ENCODE measurements at regions not wholly inside any gene's neighbourhood (a gene's known extent, or its start where the extent isn't known, plus 50 kb on each side); places are given as distances from the start of the nearest gene placed in this dataset.

DNA sequence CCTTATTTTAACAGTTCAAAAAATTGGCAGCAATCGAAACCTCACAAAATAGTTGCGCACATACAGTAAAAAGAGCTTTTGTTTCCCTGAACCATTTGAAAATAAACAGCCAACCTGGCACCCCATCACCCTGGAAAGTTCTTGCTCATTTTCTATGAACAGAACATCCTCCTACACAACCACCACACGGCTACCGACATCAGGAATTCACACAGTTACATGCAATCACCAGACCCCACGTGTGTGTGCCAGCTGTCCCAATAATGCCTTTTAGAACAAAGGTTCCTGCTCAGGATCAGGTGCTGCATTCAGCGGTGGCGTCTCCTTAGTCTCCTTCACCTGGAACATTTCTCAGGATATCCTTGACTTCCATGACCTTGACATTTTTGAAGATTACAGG is 186.5 kb downstream of the KLF13 start:
- no peak for DNase-seq

- DNase-seq = no peak
Observed at GRCh38 chr15:31516440-31516839, 189.8 kb downstream of the KLF13 start.

GRCh38 chr15:31516874-31517273 is 190.2 kb downstream of the KLF13 start:
- DNase-seq = no peak

DNA sequence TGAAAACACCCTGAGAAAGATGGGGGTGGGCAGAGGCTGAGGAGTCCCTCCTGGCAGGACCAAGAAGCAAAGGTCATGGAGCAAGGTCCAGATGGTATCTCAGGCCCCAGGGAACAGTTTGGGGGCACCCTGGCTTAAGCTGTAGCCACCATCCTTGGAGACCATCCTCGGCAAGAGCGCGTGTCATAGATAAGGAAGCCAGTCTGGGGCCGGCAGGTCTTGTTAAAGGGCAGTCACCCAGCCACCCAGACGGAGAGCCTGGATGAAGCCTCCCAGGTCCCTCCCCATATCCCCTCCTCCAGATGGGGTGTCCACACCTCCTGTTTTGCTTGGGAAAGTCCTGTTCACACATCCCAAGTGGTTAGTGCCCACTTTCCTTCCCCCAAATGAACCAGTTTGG is 191.1 kb downstream of the KLF13 start:
- DNase-seq = no peak

GRCh38 chr15:31522028-31522427 is 195.4 kb downstream of the KLF13 start:
- no peak for DNase-seq

DNA sequence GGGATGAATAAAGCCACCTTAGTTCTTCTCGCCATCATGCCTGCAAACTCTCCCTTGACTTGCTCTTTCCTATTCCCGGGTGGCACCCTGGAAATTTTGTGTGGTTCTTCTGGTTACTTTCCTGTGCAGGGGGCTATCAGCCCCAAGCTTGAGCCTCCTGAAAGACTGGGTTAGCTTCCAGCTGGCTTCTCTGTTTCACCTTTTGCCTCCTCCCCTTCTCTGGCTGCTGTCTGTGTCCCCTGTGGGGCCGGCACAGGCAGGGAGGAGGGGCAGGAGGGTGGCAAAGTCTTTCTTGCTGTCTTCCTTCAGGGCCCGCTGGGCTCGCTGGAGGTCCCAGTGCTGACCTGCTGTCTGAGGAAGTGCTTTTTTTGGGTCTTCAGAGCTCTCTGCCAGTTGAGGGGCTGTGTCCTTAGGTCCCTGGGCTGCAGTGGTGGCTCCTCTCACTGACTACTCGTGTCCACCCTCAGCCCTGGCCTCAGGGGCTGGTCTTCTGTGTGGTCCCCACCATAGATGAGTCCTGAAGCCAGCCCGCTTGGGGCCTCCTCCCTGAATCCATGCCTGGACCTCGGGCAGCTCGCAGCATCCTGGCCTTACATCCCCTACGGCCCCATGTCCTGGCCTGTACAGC is 196.5 kb downstream of the KLF13 start:
- DNase-seq = no peak

DNA sequence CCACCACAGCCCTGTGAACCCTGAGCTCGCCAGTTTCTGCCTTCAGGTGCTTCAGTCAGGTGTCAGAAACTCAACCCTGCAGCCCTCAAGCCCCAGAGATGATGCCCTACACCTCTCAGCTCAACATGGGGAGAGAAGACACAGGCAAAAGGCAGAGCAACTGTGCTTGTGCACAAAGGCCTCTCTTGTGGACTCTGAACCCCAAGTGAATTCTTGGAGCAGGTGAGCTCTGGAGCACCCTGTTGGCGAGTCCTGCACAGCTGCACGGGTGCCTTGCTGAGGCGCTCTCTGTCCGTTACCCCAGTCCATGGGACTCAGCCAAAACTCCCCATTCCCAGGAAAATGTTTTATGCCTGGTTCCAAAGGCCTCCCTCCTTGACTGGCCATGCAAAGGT is 197.0 kb downstream of the KLF13 start:
- no peak for DNase-seq

GRCh38 chr15:31525185-31525695 is 198.6 kb downstream of the KLF13 start:
- no peak for DNase-seq

DNA sequence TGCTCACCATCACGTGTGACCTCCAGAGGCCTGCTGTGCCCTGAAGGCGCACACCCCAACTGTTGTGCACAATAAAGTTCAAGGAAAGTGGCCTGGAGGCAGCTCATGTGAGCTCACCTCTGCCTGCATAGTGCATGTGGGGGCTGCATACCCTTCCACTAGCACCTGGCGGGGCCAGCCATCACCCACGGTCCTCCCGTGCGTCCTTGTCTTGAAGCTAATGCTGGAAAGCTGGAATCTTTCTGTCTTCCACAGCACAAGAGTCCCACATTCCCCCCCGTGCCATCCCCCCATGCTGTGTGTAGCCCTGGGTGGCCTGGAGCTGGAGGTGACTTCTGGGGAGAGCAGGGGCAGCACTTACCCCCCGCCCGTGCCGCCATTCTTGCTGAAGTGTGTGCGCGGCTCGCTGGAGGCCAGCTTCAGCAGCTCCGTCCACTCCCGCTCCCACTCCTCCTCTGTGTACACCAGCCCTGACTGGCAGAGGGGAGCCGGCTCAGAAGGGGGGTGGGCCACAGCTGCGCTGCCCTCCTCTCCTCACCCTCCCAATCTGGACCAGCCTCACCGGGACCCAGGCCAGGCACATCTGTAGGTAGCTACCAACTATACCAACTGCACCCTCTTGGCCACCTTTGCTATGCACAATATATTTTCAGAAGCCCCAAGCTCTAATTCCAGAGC is 199.5 kb downstream of the KLF13 start:
- DNase-seq = no peak

DNA sequence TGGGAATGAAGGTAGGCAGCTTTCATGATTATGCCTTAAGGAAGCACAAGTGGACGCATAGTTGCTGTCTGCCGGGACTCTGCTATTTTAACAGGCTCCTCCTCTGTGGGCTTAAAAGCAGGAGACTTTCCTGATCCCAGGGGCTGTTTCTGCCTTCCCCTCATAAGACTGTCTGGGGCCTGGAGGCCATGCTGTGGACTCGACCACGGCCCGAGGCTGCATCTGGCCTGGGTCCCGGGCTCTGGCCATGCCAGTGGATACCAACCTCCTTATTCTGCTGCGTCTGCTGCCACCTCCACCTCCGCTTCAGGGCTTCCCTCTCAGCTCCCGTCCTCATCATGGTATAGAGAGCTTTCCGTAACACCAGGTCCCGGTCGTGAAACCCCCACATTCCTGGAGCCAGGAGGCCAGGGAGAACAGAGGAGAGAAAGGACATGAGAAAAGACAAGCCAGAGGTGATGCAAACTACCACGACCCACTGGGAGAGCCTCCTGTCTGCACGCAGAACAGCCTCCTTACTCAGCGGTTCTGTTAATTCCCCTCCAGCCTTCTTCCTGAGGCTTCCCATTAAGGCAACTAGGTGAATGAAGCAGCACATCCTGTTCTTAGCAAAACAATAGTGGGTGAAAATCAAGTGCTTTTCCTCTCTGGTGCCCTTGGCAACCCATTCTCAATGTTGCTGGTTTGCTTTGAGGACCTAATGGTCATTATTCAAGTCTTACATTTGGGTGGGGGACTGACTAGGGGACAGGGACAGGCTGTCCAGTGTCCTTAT is 200.5 kb downstream of the KLF13 start:
- DNase-seq = no peak

- no peak for DNase-seq
Observed at GRCh38 chr15:31528846-31529245, 202.2 kb downstream of the KLF13 start.

DNA sequence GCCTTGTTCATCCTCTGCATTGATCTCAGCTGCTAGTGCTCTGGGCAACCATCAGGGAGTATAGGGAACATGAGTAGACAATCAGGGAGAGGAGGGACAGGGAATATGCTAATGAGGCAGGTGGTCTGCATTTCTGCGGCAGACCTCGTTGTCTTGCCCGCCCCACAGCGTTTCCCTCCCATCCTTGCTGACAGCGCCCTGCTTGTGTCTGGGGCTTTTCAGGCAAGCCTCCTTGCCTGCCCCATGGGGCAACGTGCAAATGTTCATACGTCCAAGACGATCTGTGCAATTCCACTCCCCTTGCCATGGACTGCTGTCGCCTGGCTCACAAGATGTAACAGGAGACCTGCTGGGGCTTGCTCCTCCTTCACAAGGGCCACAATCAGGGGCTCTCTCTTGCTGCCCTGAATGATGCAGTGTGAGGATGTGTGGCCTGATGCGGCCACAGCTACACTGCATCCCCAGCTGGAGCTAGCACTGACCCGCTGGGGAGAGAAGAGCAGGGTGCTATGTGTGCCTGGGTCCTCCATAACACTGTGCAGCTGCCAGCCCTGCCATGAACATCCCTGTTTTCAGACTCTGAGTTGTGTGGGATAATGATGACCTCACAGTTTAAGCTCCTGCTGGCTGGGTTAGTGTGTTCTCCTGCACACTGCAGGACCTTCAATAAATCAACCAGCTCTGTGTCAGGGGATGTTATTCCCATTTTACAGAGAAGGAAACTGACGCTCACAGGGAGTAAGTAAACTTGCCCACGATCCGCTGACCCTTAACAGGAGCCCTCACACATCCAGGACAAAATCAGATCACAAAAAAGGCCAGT is 211.3 kb downstream of the KLF13 start:
- DNase-seq = no peak

- no peak for DNase-seq
Observed at GRCh38 chr15:31540633-31541032, 214.0 kb downstream of the KLF13 start.

- no peak for DNase-seq
Observed at GRCh38 chr15:31544361-31544760, 217.7 kb downstream of the KLF13 start.

GRCh38 chr15:31545257-31545656 is 218.6 kb downstream of the KLF13 start:
- DNase-seq = no peak

GRCh38 chr15:31550211-31550977 is 223.8 kb downstream of the KLF13 start:
- peak; percentile 3 for DNase-seq

DNA sequence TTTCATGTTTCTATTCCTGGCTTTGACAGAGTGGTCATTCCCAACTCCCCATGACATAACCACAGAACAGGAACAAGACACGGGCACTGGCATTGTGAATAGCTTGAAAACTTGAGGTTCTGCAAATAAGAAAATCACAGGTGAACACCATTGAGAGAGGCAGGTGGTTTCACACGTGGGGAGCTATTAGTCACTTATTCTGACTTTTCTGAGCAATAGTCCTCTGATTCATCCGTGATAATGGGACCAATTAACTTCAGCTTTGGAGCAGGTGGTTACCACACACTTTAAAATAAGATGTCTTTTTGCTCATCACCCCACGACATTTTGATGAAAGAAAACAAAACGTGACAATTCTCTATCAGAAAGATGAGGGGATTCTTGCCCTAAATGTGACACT is 224.7 kb downstream of the KLF13 start:
- no peak for DNase-seq

- no peak for DNase-seq
Observed at GRCh38 chr15:31552482-31553099, 226.0 kb downstream of the KLF13 start.

GRCh38 chr15:31554261-31554660 is 227.6 kb downstream of the KLF13 start:
- no peak for DNase-seq

DNA sequence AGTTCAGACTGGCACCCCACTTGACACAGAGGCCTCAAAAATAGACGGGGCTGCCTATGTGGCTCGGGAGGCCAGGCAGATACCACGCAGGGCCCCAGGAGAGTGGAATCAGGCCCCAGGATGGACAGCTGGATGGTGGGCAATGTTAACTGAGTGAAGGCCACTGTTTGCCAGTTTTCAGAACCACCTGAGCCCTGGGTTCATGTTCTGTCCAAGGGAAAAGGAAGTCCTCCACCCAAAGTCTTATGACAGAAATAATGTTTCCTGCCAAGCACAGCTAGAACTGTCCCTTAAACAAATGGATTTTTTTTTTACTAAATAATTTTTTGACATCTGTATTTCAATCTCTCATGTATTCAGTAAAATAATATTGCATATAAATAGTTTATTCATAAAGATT is 228.4 kb downstream of the KLF13 start:
- DNase-seq = no peak

GRCh38 chr15:31556494-31557150 is 230.0 kb downstream of the KLF13 start:
- DNase-seq = no peak

Data from NCI-H510A treated with DMSO at 0.1 percent for 48 hours (cell line).